Heart right ventricle (tissue), 16 donors: ENCODE measurements at regions not wholly inside any gene's neighbourhood (a gene's known extent, or its start where the extent isn't known, plus 50 kb on each side); places are given as distances from the start of the nearest gene placed in this dataset.

Source experiments
- ATAC-seq, 8 donors: fragments of 200-7000 bp; cut with Tn5 transposase; one replicate each; pipeline ENCODE4 v1.9.1; 2020; ENCODE audit warnings: mild to moderate bottlenecking in 8 of 8, moderate library complexity in 8 of 8, moderate number of reproducible peaks in 1 of 8
- DNase-seq, 2 donors: peaks; one replicate each; pipeline ENCODE4 v3.0.0-alpha.2; 2020
- H3K27ac ChIP-seq, 10 donors: fragments of 200-600 bp; sonication (generic) in 2 of 10; one replicate each; pipeline versions ENCODE4 v1.5.0 to v1.8.0; 2020 to 2022; ENCODE audit warnings: mild to moderate bottlenecking in 3 of 10
- H3K27me3 ChIP-seq, 7 donors: fragments of 200-600 bp; one replicate each; pipeline ENCODE4 v1.8.0; 2021 to 2022; ENCODE audit warnings: mild to moderate bottlenecking in 2 of 7
- H3K36me3 ChIP-seq, 9 donors: fragments of 200-600 bp; sonication (generic) in 1 of 9; one replicate each; pipeline versions ENCODE4 v1.5.0 to v1.8.0; 2020 to 2022; ENCODE audit warnings: mild to moderate bottlenecking in 2 of 9
- H3K4me1 ChIP-seq, 9 donors: fragments of 200-600 bp; sonication (generic) in 1 of 9; one replicate each; pipeline versions ENCODE4 v1.5.0 to v1.8.0; 2020 to 2022; ENCODE audit warnings: mild to moderate bottlenecking in 4 of 9
- H3K4me3 ChIP-seq, 10 donors: fragments of 200-600 bp; sonication (generic) in 2 of 10; one replicate each; pipeline versions ENCODE4 v1.5.0 to v1.8.0; 2020 to 2022; ENCODE audit warnings: mild to moderate bottlenecking in 7 of 10, moderate library complexity in 2 of 10
- H3K9me3 ChIP-seq, 11 donors: fragments of 200-600 bp in 10 of 11; sonication (generic) in 2 of 11; one replicate each; pipeline versions ENCODE4 v1.5.0 to v1.8.0; 2013 to 2022; ENCODE audit warnings: mild to moderate bottlenecking in 2 of 11, control low read depth in 1 of 11, moderate library complexity in 1 of 11
- WGBS, 2 donors: extraction: QIAGEN DNeasy Blood & Tissue Kit; methylation state at CpG; one replicate each; pipeline ENCODE4 v1.1.7; 2013; ENCODE audit warnings: inconsistent platforms in 1 of 2; 5-methylcytosine and 5-hydroxymethylcytosine counted together
- intact Hi-C, 10 donors: fragments of 100-400 bp; cut with DNase I; formaldehyde crosslinking; loops; one replicate each; pipeline versions ENCODE4 v1.11.1 to v1.14.2; 2022
- TF ChIP-seq, protein P1 (sequence below), 9 donors: fragments of 200-600 bp; sonication (generic) in 2 of 9; IDR thresholded peaks; one replicate each; pipeline versions ENCODE4 v1.5.0 to v1.8.0; 2021 to 2022; ENCODE audit warnings: antibody characterized with exemption in 9 of 9, mild to moderate bottlenecking in 5 of 9, moderate library complexity in 1 of 9
- donor health status: Arrhythmogenic right ventricular cardiomyopathy.
- donor health status: ischemic (EF 13 %, LVEDD 7.1; RV severe dilation, severe dysfunction).
- donor health status: healthy with polysubstance abuse.
- donor health status: DM: no; HTN: yes; CAD: no.
- donor health status: DM: no; HTN: no; CAD: no.
- donor health status: ischemic (EF 25% LVEDD 6.9; RV normal size, moderate dysfunction).
- donor health status: ischemic (EF 25% LVEDD 5.7; RV mildly dilated, moderate dysfunction).
- donor health status: healthy.
- donor health status: DM: yes; HTN: yes; CAD: no.
- donor health status: Ischemic cardiomyopathy.
- donor health status: ischemic (EF 35%, LVEDD 5.7; RV mildly dilated, moderate dysfunction).
- donor health status: nonischemic (EF 11% LVEDD 7.7; RV severe dilation, severe dysfunction).
- donor health status: DM: yes; HTN: yes; CAD: no.
- donor health status: PGD.
- donor health status: ischemic (EF 29% LVEDD 5.4; RV normal size, mild dysfunction).
- donor health status: nonischemic (EF 23%, LVEDD 6.1; RV moderate dilation, normal function).

DNA sequence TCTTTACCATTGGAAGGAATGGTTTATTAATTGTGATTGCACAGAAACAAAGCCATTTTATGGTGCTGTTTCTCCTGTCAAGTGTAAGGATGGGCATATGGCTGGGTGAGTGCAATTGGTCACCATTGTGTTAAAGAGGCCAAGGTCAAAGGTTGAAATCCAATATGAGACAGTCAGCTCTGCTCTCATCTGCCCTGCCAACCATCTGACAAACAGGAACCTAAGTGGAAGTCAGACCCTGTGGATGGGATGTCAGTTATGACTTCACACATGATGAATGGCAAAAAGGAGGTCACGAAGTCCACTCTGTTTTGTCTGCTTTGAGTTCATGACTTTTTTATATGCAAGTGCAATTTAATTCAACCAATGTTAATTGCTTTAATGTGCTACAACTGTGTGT lies 172.7 kb upstream of the TMEM229A start:
- Histone ChIP-seq H3K27ac (no peak overlapping the region), H3K9me3 (no peaks in the 10 kb centered on the region), H3K4me3 (no peak overlapping the region), H3K4me1 (no peaks in the 10 kb centered on the region), H3K27me3 (no peaks in the 10 kb centered on the region), H3K36me3 (no peaks in the 10 kb centered on the region)
- ATAC-seq = no peak
- TF ChIP-seq, protein P1, sequence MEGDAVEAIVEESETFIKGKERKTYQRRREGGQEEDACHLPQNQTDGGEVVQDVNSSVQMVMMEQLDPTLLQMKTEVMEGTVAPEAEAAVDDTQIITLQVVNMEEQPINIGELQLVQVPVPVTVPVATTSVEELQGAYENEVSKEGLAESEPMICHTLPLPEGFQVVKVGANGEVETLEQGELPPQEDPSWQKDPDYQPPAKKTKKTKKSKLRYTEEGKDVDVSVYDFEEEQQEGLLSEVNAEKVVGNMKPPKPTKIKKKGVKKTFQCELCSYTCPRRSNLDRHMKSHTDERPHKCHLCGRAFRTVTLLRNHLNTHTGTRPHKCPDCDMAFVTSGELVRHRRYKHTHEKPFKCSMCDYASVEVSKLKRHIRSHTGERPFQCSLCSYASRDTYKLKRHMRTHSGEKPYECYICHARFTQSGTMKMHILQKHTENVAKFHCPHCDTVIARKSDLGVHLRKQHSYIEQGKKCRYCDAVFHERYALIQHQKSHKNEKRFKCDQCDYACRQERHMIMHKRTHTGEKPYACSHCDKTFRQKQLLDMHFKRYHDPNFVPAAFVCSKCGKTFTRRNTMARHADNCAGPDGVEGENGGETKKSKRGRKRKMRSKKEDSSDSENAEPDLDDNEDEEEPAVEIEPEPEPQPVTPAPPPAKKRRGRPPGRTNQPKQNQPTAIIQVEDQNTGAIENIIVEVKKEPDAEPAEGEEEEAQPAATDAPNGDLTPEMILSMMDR (IDR thresholded peaks at IDR 0.05) = no peak
- WGBS, 2 donors = 76 to 97% methylated on average over 1 of the region's 1 CpG
- intact Hi-C loops = no loop called here
- no peak for DNase-seq

DNA sequence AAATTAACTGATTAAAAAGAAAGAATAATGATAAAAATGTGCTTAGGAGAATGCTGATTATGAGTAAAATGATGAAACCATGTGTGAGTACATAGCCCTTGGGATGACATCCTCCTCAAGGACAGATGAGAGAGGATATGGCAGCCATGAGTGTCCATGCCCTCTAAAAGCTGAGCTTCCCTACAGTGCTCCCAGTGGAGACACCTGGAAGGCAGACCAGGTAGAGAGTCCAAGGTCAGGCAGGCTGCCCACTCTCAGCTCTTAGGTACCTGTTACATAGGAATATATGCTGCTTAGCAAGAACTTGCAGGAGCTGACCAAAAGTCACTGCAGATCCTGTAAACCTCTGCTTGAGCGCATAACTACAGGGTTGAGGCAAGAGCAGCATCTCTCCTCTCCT lies 169.7 kb upstream of the TMEM229A start:
- Histone ChIP-seq H3K36me3 (no peaks in the 10 kb centered on the region), H3K27me3 (no peaks in the 10 kb centered on the region), H3K4me1 (no peaks in the 10 kb centered on the region), H3K27ac (no peak overlapping the region), H3K9me3 (no peaks in the 10 kb centered on the region), H3K4me3 (no peak overlapping the region)
- intact Hi-C loops = no loop called here
- DNase-seq (no peak), ATAC-seq (no peak)
- 94 to 96% methylated on average over 1 of the region's 1 CpG for WGBS, 2 donors
- TF ChIP-seq, protein P1 (IDR thresholded peaks at IDR 0.05) = no peak

DNA sequence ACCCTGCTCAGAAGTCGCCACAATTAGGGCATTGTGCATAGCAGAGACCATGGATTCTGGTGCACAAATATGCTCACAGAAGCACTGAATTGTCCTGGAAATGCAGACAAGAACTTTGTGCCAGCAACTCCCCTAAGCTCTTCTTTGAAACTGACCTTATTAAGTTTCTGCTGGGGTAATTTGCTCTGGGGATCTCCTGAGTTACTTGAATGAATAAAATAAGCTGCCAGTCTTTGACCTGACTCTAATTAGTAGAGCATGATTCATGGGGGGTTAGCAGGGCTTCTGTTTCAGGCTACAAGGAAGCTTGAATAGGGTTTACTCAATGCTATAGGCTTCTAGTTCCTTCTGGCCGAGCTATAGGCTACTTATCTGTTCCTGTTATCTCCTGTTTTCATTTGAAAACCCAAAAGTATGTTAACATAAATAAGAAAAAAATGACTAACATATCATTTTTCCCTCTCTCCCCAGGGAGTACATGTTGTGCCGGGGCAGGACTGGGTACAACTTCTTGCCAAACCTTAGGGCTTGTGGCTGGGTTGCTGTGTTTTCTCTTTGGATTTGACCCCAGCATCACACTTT lies 169.0 kb upstream of the TMEM229A start:
- Histone ChIP-seq H3K27me3 (no peaks in the 10 kb centered on the region), H3K36me3 (no peaks in the 10 kb centered on the region), H3K27ac (no peak overlapping the region), H3K4me1 (no peaks in the 10 kb centered on the region), H3K4me3 (no peak overlapping the region), H3K9me3 (no peaks in the 10 kb centered on the region)
- DNase-seq = no peak
- intact Hi-C loops = no loop called here
- TF ChIP-seq, protein P1 (IDR thresholded peaks at IDR 0.05) = no peak
- no peak for ATAC-seq
- 65 to 72% methylated on average over 3 of the region's 3 CpGs for WGBS, 2 donors

DNA sequence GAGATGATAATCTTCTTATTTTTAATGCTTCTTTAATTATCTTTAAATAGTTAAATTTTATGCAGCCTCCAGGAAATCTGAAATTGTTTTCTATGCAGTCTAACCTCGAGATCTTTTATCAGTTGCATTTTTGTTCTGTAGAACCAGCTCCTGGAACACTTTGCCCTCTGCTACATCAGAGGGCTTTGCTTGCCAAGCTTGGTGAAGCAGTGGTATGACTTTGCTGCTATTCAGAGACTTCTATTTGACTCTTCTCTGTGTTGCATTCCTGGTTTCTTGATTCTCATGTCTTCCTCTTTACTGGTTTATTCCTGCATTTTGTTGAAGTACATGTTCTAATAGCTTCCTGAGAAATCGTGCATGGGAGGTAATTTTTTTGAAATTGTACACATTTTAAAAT lies 163.7 kb upstream of the TMEM229A start:
- intact Hi-C loops = no loop called here

More for the DNA sequence above, 163.7 kb upstream of the TMEM229A start:
- Histone ChIP-seq H3K27me3 (no peaks in the 10 kb centered on the region), H3K4me3 (no peak overlapping the region), H3K36me3 (no peaks in the 10 kb centered on the region), H3K27ac (no peak overlapping the region), H3K9me3 (no peaks in the 10 kb centered on the region), H3K4me1 (no peaks in the 10 kb centered on the region)
- no peak for DNase-seq
- 30 to 40% methylated on average over 2 of the region's 2 CpGs for WGBS, 2 donors
- TF ChIP-seq, protein P1 (IDR thresholded peaks at IDR 0.05) = no peak
- ATAC-seq = no peak
